ENCODE measurements at regions not wholly inside any gene's neighbourhood (a gene's known extent, or its start where the extent isn't known, plus 50 kb on each side); places are given as distances from the start of the nearest gene placed in this dataset.
A peak's percentile ranks its signal among the peaks of the same experiment; 100 is the strongest.

DNA sequence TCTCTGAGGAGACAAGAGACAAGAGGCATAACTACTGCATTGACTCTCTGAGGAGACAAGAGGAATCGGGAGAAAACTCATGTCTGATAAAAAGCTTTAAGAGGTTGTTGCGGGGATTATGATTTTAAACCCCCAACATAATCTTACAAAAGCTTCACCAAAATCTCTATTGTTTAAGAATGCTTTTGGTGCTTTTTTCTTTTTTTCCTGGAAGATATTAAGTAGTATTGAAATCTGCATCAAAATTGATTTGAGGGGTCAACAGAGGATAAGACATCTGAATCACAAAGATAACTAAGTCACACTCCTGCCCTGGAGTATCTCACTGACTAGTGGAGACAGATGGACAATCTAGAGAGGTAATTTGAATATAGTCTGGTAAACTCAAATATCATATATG is 115.6 kb upstream of the MROH9 start:
- POLR2A ChIA-PET, result no interaction called here
- no peaks in the 10 kb centered on the region for H3K9me3 ChIP-seq (ENCODE audit: control insufficient read depth, insufficient read depth, low read depth, low read length)
- CTCF ChIA-PET, result interaction anchor here (0.8 kb wide), 1 partner anchor 8 kb away, joined by 4 read pairs; no protein-coding TSS in a partner anchor
- H3K27ac ChIP-seq (ENCODE audit: extremely low read depth, low read depth, low read length), result no peak overlapping the region
- H3K4me1 ChIP-seq (ENCODE audit: control insufficient read depth, insufficient read depth, low read length), result no peaks in the 10 kb centered on the region
- H3K36me3 ChIP-seq (ENCODE audit: control insufficient read depth in 2 of 2, insufficient read depth in 1 of 2, low read length in 2 of 2), result no peaks in the 10 kb centered on the region
- no peak for TF ChIP-seq ZNF521 (tag by site-specific recombination; IDR thresholded peaks at IDR 0.05)
- TF ChIP-seq ZNF791 (tag by site-specific recombination; IDR thresholded peaks at IDR 0.05), result no peak
- no peak for TF ChIP-seq KLF16 (tag by site-specific recombination; IDR thresholded peaks at IDR 0.05)
- TF ChIP-seq ZNF223 (tag by site-specific recombination; IDR thresholded peaks at IDR 0.05), result no peak
- TF ChIP-seq MZF1 (tag by site-specific recombination; IDR thresholded peaks at IDR 0.05; ENCODE audit: borderline replicate concordance), result no peak
- TF ChIP-seq ZNF585B (tag by site-specific recombination; IDR thresholded peaks at IDR 0.05), result no peak
- no peak for TF ChIP-seq ZNF146 (tag by site-specific recombination; IDR thresholded peaks at IDR 0.05)
- H3K4me3 ChIP-seq (ENCODE audit: low read depth, low read length), result no peak overlapping the region

- TF ChIP-seq, protein P1, sequence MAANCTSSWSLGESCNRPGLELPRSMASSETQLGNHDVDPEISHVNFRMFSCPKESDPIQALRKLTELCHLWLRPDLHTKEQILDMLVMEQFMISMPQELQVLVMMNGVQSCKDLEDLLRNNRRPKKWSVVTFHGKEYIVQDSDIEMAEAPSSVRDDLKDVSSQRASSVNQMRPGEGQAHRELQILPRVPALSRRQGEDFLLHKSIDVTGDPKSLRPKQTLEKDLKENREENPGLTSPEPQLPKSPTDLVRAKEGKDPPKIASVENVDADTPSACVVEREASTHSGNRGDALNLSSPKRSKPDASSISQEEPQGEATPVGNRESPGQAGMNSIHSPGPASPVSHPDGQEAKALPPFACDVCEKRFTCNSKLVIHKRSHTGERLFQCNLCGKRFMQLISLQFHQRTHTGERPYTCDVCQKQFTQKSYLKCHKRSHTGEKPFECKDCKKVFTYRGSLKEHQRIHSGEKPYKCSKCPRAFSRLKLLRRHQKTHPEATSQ (tag by site-specific recombination; IDR thresholded peaks at IDR 0.05), result no peak
- TF ChIP-seq ZFHX2 (tag by site-specific recombination; conservative IDR thresholded peaks at IDR 0.05), result 0 out of 2 replicates have a peak, but pooled peaks have one; percentile 23
- TF ChIP-seq, protein P2, sequence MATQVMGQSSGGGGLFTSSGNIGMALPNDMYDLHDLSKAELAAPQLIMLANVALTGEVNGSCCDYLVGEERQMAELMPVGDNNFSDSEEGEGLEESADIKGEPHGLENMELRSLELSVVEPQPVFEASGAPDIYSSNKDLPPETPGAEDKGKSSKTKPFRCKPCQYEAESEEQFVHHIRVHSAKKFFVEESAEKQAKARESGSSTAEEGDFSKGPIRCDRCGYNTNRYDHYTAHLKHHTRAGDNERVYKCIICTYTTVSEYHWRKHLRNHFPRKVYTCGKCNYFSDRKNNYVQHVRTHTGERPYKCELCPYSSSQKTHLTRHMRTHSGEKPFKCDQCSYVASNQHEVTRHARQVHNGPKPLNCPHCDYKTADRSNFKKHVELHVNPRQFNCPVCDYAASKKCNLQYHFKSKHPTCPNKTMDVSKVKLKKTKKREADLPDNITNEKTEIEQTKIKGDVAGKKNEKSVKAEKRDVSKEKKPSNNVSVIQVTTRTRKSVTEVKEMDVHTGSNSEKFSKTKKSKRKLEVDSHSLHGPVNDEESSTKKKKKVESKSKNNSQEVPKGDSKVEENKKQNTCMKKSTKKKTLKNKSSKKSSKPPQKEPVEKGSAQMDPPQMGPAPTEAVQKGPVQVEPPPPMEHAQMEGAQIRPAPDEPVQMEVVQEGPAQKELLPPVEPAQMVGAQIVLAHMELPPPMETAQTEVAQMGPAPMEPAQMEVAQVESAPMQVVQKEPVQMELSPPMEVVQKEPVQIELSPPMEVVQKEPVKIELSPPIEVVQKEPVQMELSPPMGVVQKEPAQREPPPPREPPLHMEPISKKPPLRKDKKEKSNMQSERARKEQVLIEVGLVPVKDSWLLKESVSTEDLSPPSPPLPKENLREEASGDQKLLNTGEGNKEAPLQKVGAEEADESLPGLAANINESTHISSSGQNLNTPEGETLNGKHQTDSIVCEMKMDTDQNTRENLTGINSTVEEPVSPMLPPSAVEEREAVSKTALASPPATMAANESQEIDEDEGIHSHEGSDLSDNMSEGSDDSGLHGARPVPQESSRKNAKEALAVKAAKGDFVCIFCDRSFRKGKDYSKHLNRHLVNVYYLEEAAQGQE (tag by site-specific recombination; IDR thresholded peaks at IDR 0.05), result peak; percentile 14; the same call in 1 of the 2 replicates
- no peak overlapping the region for H3K27ac ChIP-seq (ENCODE audit: extremely low read depth, low read depth, low read length)
- H3K4me3 ChIP-seq (ENCODE audit: low read depth, low read length), result no peak overlapping the region
- H3K36me3 ChIP-seq (ENCODE audit: control insufficient read depth in 2 of 2, insufficient read depth in 1 of 2, low read length in 2 of 2), result no peaks in the 10 kb centered on the region
- H3K9me3 ChIP-seq (ENCODE audit: control insufficient read depth, insufficient read depth, low read depth, low read length), result no peaks in the 10 kb centered on the region
- POLR2A ChIA-PET, result no interaction called here
- H3K4me1 ChIP-seq (ENCODE audit: control insufficient read depth, insufficient read depth, low read length), result no peaks in the 10 kb centered on the region
- CTCF ChIA-PET, result no interaction called here
Measured at GRCh38 chr1:170823120-170823519, 112.2 kb upstream of the MROH9 start.

GRCh38 chr1:170831276-170831675 is 104.1 kb upstream of the MROH9 start:
- Histone ChIP-seq H3K4me3 (ENCODE audit: low read depth, low read length) (no peak overlapping the region), H3K27ac (ENCODE audit: extremely low read depth, low read depth, low read length) (no peak overlapping the region), H3K9me3 (ENCODE audit: control insufficient read depth, insufficient read depth, low read depth, low read length) (no peaks in the 10 kb centered on the region), H3K36me3 (ENCODE audit: control insufficient read depth in 2 of 2, insufficient read depth in 1 of 2, low read length in 2 of 2) (no peaks in the 10 kb centered on the region), H3K4me1 (ENCODE audit: control insufficient read depth, insufficient read depth, low read length) (no peaks in the 10 kb centered on the region)
- ChIA-PET CTCF (no interaction called here), POLR2A (no interaction called here)
- no peak for TF ChIP-seq ZNF140 (tag by site-specific recombination; IDR thresholded peaks at IDR 0.05)
- no peak for TF ChIP-seq ZNF423 (tag by site-specific recombination; IDR thresholded peaks at IDR 0.05)
- no peak for TF ChIP-seq ZSCAN16 (tag by site-specific recombination; IDR thresholded peaks at IDR 0.05)
- TF ChIP-seq PRDM1 (tag by site-specific recombination; IDR thresholded peaks at IDR 0.05), result no peak
- TF ChIP-seq, protein P3, sequence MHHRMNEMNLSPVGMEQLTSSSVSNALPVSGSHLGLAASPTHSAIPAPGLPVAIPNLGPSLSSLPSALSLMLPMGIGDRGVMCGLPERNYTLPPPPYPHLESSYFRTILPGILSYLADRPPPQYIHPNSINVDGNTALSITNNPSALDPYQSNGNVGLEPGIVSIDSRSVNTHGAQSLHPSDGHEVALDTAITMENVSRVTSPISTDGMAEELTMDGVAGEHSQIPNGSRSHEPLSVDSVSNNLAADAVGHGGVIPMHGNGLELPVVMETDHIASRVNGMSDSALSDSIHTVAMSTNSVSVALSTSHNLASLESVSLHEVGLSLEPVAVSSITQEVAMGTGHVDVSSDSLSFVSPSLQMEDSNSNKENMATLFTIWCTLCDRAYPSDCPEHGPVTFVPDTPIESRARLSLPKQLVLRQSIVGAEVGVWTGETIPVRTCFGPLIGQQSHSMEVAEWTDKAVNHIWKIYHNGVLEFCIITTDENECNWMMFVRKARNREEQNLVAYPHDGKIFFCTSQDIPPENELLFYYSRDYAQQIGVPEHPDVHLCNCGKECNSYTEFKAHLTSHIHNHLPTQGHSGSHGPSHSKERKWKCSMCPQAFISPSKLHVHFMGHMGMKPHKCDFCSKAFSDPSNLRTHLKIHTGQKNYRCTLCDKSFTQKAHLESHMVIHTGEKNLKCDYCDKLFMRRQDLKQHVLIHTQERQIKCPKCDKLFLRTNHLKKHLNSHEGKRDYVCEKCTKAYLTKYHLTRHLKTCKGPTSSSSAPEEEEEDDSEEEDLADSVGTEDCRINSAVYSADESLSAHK (tag by site-specific recombination; IDR thresholded peaks at IDR 0.05), result no peak
- TF ChIP-seq ZNF707 (tag by site-specific recombination; IDR thresholded peaks at IDR 0.05), result no peak
- TF ChIP-seq SALL2 (tag by site-specific recombination; IDR thresholded peaks at IDR 0.05; ENCODE audit: borderline replicate concordance), result no peak
- TF ChIP-seq, protein P4, sequence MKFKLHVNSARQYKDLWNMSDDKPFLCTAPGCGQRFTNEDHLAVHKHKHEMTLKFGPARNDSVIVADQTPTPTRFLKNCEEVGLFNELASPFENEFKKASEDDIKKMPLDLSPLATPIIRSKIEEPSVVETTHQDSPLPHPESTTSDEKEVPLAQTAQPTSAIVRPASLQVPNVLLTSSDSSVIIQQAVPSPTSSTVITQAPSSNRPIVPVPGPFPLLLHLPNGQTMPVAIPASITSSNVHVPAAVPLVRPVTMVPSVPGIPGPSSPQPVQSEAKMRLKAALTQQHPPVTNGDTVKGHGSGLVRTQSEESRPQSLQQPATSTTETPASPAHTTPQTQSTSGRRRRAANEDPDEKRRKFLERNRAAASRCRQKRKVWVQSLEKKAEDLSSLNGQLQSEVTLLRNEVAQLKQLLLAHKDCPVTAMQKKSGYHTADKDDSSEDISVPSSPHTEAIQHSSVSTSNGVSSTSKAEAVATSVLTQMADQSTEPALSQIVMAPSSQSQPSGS (tag by site-specific recombination; IDR thresholded peaks at IDR 0.05; ENCODE audit: low read depth), result no peak
- TF ChIP-seq ZNF175 (tag by site-specific recombination; IDR thresholded peaks at IDR 0.05), result no peak
- TF ChIP-seq ZNF555 (tag by site-specific recombination; conservative IDR thresholded peaks at IDR 0.05), result no peak
- no peak for TF ChIP-seq ZNF48 (tag by site-specific recombination; IDR thresholded peaks at IDR 0.05)
- no peak for TF ChIP-seq KLF1 (tag by site-specific recombination; IDR thresholded peaks at IDR 0.05)

Data from HEK293 (cell line).